ENCODE measurements at regions not wholly inside any gene's neighbourhood (a gene's known extent, or its start where the extent isn't known, plus 50 kb on each side); places are given as distances from the start of the nearest gene placed in this dataset.

- DNase-seq (ENCODE audit: low spot score) = no peak
Observed at GRCh38 chr14:99064262-99064954, 207.6 kb downstream of the BCL11B start.

- DNase-seq (ENCODE audit: low spot score) = no peak
Observed at GRCh38 chr14:99065551-99065950, 206.4 kb downstream of the BCL11B start.

- DNase-seq (ENCODE audit: low spot score) = no peak
Observed at GRCh38 chr14:99066378-99066777, 205.6 kb downstream of the BCL11B start.

- no peak for DNase-seq (ENCODE audit: low spot score)
Observed at GRCh38 chr14:99067141-99067920, 204.7 kb downstream of the BCL11B start.

GRCh38 chr14:99067927-99068326 is 204.1 kb downstream of the BCL11B start:
- DNase-seq (ENCODE audit: low spot score) = no peak

- DNase-seq (ENCODE audit: low spot score) = no peak
Observed at GRCh38 chr14:99069946-99070345, 202.1 kb downstream of the BCL11B start.

- DNase-seq (ENCODE audit: low spot score) = no peak
Observed at GRCh38 chr14:99072433-99072832, 199.6 kb downstream of the BCL11B start.

- no peak for DNase-seq (ENCODE audit: low spot score)
Observed at GRCh38 chr14:99072956-99073355, 199.0 kb downstream of the BCL11B start.

GRCh38 chr14:99073431-99073830 is 198.6 kb downstream of the BCL11B start:
- DNase-seq (ENCODE audit: low spot score) = no peak

- no peak for DNase-seq (ENCODE audit: low spot score)
Observed at GRCh38 chr14:99075061-99075460, 196.9 kb downstream of the BCL11B start.

- no peak for DNase-seq (ENCODE audit: low spot score)
Observed at GRCh38 chr14:99075771-99076375, 196.1 kb downstream of the BCL11B start.

GRCh38 chr14:99077076-99077843 is 194.7 kb downstream of the BCL11B start:
- DNase-seq (ENCODE audit: low spot score) = no peak

- no peak for DNase-seq (ENCODE audit: low spot score)
Observed at GRCh38 chr14:99077844-99078236, 194.2 kb downstream of the BCL11B start.

GRCh38 chr14:99078426-99078825 is 193.6 kb downstream of the BCL11B start:
- no peak for DNase-seq (ENCODE audit: low spot score)

GRCh38 chr14:99079061-99079727 is 192.8 kb downstream of the BCL11B start:
- no peak for DNase-seq (ENCODE audit: low spot score)

- DNase-seq (ENCODE audit: low spot score) = no peak
Observed at GRCh38 chr14:99080306-99080705, 191.7 kb downstream of the BCL11B start.

- no peak for DNase-seq (ENCODE audit: low spot score)
Observed at GRCh38 chr14:99081156-99081765, 190.7 kb downstream of the BCL11B start.

- DNase-seq (ENCODE audit: low spot score) = no peak
Observed at GRCh38 chr14:99081880-99082279, 190.1 kb downstream of the BCL11B start.

GRCh38 chr14:99093532-99094517 is 178.2 kb downstream of the BCL11B start:
- no peak for DNase-seq (ENCODE audit: low spot score)

- no peak for DNase-seq (ENCODE audit: low spot score)
Observed at GRCh38 chr14:99094901-99095300, 177.1 kb downstream of the BCL11B start.
